Neural progenitor cell (in vitro differentiated cells): ENCODE measurements at regions not wholly inside any gene's neighbourhood (a gene's known extent, or its start where the extent isn't known, plus 50 kb on each side); places are given as distances from the start of the nearest gene placed in this dataset.

ENCODE experiments used
- DNase-seq: peaks from one replicate; pipeline ENCODE4 v3.0.0-alpha.2; 2016; ENCODE audit warnings: low spot score
- H2AFZ ChIP-seq: fragments of 200-600 bp; sonication (generic); replicated peaks from 2 replicates; pipeline ENCODE4 v1.6.1; 2016; ENCODE audit warnings: antibody characterized with exemption
- H3F3A ChIP-seq: fragments of 200-600 bp; sonication (generic); 2 replicates; pipeline ENCODE4 v1.6.1; 2016; ENCODE audit warnings: antibody characterized with exemption, low read depth
- H3K27ac ChIP-seq: fragments of 200-600 bp; sonication (generic); 2 replicates; pipeline ENCODE4 v1.5.1; 2016; ENCODE audit warnings: mild to moderate bottlenecking
- H3K27me3 ChIP-seq: fragments of 200-600 bp; sonication (generic); 2 replicates; pipeline ENCODE4 v1.6.1; 2016; ENCODE audit warnings: mild to moderate bottlenecking, moderate library complexity
- H3K36me3 ChIP-seq: fragments of 200-600 bp; sonication (generic); 2 replicates; pipeline ENCODE4 v1.5.1; 2016
- H3K4me1 ChIP-seq: fragments of 200-600 bp; sonication (generic); 2 replicates; pipeline ENCODE4 v1.6.1; 2016; ENCODE audit warnings: mixed run types
- H3K4me2 ChIP-seq: fragments of 200-600 bp; sonication (generic); 2 replicates; pipeline ENCODE4 v1.6.1; 2016
- H3K4me3 ChIP-seq: fragments of 200-600 bp; sonication (generic); 2 replicates; pipeline ENCODE4 v1.5.1; 2016
- H3K79me2 ChIP-seq: fragments of 200-600 bp; sonication (generic); 2 replicates; pipeline ENCODE4 v1.6.1; 2016; ENCODE audit warnings: low read depth
- H3K9ac ChIP-seq: fragments of 200-600 bp; sonication (generic); 2 replicates; pipeline ENCODE4 v1.6.1; 2016
- H3K9me3 ChIP-seq: fragments of 200-600 bp; sonication (generic); 2 replicates; pipeline ENCODE4 v1.5.1; 2016; ENCODE audit warnings: low read depth
- H4K20me1 ChIP-seq: fragments of 200-600 bp; sonication (generic); 2 replicates; pipeline ENCODE4 v1.6.1; 2016; ENCODE audit warnings: low read depth
- H3K27ac Mint-ChIP-seq: 3 replicates; pipeline ENCODE4 v1.8.0; 2021; ENCODE audit warnings: mixed read lengths
- H3K27me3 Mint-ChIP-seq: 2 replicates; pipeline ENCODE4 v1.8.0; 2022; ENCODE audit warnings: low read depth, mild to moderate bottlenecking, inconsistent platforms, moderate library complexity, mixed read lengths; ENCODE audit not compliant: insufficient read depth
- H3K36me3 Mint-ChIP-seq: 3 replicates; pipeline ENCODE4 v1.8.0; 2021; ENCODE audit warnings: mixed read lengths
- H3K4me1 Mint-ChIP-seq: 3 replicates; pipeline ENCODE4 v1.8.0; 2021; ENCODE audit warnings: mixed read lengths
- H3K4me3 Mint-ChIP-seq: 3 replicates; pipeline ENCODE4 v1.8.0; 2021; ENCODE audit warnings: mild to moderate bottlenecking, moderate library complexity, mixed read lengths
- H3K9me3 Mint-ChIP-seq: 3 replicates; pipeline ENCODE4 v1.8.0; 2020; ENCODE audit warnings: mixed read lengths
- CTCF ChIP-seq: fragments of 200-600 bp; sonication (generic); IDR thresholded peaks from 2 replicates; pipeline ENCODE4 v1.5.1; 2017; ENCODE audit warnings: antibody characterized with exemption, mild to moderate bottlenecking
- EZH2 ChIP-seq: fragments of 200-600 bp; sonication (generic); IDR thresholded peaks from 2 replicates; pipeline ENCODE4 v1.6.1; 2017; ENCODE audit warnings: antibody characterized with exemption, mild to moderate bottlenecking, moderate library complexity
- EZH2phosphoT487 ChIP-seq: fragments of 200-600 bp; sonication (generic); IDR thresholded peaks from 2 replicates; pipeline ENCODE4 v1.6.1; 2017; ENCODE audit warnings: antibody characterized with exemption

DNA sequence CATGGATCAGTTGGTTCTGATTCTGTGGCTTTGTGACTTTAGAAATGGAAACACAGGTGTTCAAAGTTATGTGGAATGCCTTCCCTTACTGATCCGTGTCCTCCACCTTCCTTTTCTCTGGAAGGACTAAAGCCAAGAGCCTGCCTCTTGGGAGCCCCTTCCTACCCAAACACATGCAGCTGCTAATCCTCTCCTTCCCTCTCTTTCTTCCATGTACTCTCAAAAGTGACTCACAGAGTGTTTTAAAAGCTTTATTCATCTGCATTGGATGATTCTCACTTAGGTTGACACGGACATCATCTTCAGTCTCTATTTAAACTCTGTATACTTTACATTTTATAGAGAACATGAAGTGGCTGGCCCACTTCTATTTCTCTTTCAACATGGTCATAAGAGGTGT lies 856.5 kb upstream of the ARPP21 start:
- H3K9me3 Mint-ChIP-seq: no peaks in the 10 kb centered on the region
- no peaks in the 10 kb centered on the region for H3K27me3 ChIP-seq
- no peak overlapping the region for H3K4me3 Mint-ChIP-seq
- no peaks in the 10 kb centered on the region for H3K79me2 ChIP-seq
- H3K27ac ChIP-seq: no peak overlapping the region
- no peak overlapping the region for H3K27ac Mint-ChIP-seq
- no peaks in the 10 kb centered on the region for H4K20me1 ChIP-seq
- H3K4me3 ChIP-seq: no peak overlapping the region
- peaks cover 3% of the 10 kb centered on the region for H3K27me3 Mint-ChIP-seq
- H2AFZ ChIP-seq: no peak overlapping the region
- H3F3A ChIP-seq: no peaks in the 10 kb centered on the region
- no peaks in the 10 kb centered on the region for H3K9me3 ChIP-seq
- no peaks in the 10 kb centered on the region for H3K4me1 ChIP-seq
- no peak overlapping the region for H3K9ac ChIP-seq
- H3K4me2 ChIP-seq: no peak overlapping the region
- DNase-seq: no peak
- no peaks in the 10 kb centered on the region for H3K36me3 Mint-ChIP-seq
- TF ChIP-seq EZH2: no peak
- TF ChIP-seq EZH2phosphoT487: no peak
- no peak for TF ChIP-seq CTCF
- peaks cover 4% of the 10 kb centered on the region for H3K4me1 Mint-ChIP-seq
- no peaks in the 10 kb centered on the region for H3K36me3 ChIP-seq

DNA sequence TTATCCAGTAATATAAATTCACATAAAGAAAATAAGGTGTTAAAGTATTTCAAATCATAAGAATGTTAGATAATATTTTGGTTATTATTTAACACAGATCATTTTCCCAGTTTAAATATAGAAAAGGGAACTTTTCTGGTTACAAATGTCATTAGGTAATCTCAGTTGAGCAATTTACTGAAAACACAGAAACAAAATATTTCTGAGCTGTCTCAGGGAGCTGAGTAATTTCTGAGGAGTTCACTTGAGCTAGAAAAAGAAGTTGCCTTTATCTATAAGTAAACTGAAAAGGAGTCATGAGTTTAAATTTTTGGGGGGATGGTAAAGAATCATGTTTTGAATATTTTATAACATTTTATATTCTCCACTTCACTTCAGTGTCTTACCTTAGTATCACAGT lies 855.4 kb upstream of the ARPP21 start:
- Mint-ChIP-seq H3K36me3 (no peaks in the 10 kb centered on the region), H3K27me3 (peaks cover 3% of the 10 kb centered on the region), H3K4me1 (peaks cover 4% of the 10 kb centered on the region), H3K4me3 (no peak overlapping the region), H3K27ac (no peak overlapping the region), H3K9me3 (no peaks in the 10 kb centered on the region)
- no peaks in the 10 kb centered on the region for H3K9me3 ChIP-seq
- H3K27ac ChIP-seq: no peak overlapping the region
- no peak for TF ChIP-seq EZH2phosphoT487
- no peak for TF ChIP-seq EZH2
- no peak for TF ChIP-seq CTCF
- H3K4me2 ChIP-seq: no peak overlapping the region
- H3K4me1 ChIP-seq: no peaks in the 10 kb centered on the region
- H3K79me2 ChIP-seq: no peaks in the 10 kb centered on the region
- H3F3A ChIP-seq: no peaks in the 10 kb centered on the region
- H3K36me3 ChIP-seq: no peaks in the 10 kb centered on the region
- no peak overlapping the region for H3K4me3 ChIP-seq
- no peak overlapping the region for H3K9ac ChIP-seq
- no peaks in the 10 kb centered on the region for H3K27me3 ChIP-seq
- DNase-seq: no peak
- no peak overlapping the region for H2AFZ ChIP-seq
- H4K20me1 ChIP-seq: no peaks in the 10 kb centered on the region

GRCh38 chr3:34793057-34793456 lies 846.3 kb upstream of the ARPP21 start:
- Histone ChIP-seq H3K4me1 (no peaks in the 10 kb centered on the region), H3K36me3 (no peaks in the 10 kb centered on the region), H3K4me2 (no peak overlapping the region), H3K4me3 (no peak overlapping the region), H3F3A (no peaks in the 10 kb centered on the region), H4K20me1 (no peaks in the 10 kb centered on the region), H3K9ac (no peak overlapping the region), H3K79me2 (no peaks in the 10 kb centered on the region), H3K9me3 (no peaks in the 10 kb centered on the region), H2AFZ (no peak overlapping the region), H3K27me3 (no peaks in the 10 kb centered on the region), H3K27ac (no peak overlapping the region)
- no peaks in the 10 kb centered on the region for H3K36me3 Mint-ChIP-seq
- no peak for DNase-seq
- TF ChIP-seq EZH2 (no peak), CTCF (no peak), EZH2phosphoT487 (no peak)
- no peak overlapping the region for H3K4me3 Mint-ChIP-seq
- H3K27me3 Mint-ChIP-seq: peaks cover 2% of the 10 kb centered on the region
- no peaks in the 10 kb centered on the region for H3K4me1 Mint-ChIP-seq
- H3K27ac Mint-ChIP-seq: no peak overlapping the region
- no peaks in the 10 kb centered on the region for H3K9me3 Mint-ChIP-seq

- no peak overlapping the region for H3K27ac ChIP-seq
- peaks cover 8% of the 10 kb centered on the region for H3K9me3 Mint-ChIP-seq
- H3K27me3 Mint-ChIP-seq: no peaks in the 10 kb centered on the region
- H3K4me1 Mint-ChIP-seq: peaks cover 4% of the 10 kb centered on the region
- no peaks in the 10 kb centered on the region for H3K9me3 ChIP-seq
- H3K9ac ChIP-seq: no peak overlapping the region
- no peaks in the 10 kb centered on the region for H4K20me1 ChIP-seq
- H3K4me2 ChIP-seq: no peak overlapping the region
- peaks cover 9% of the 10 kb centered on the region for H3K4me1 ChIP-seq
- H2AFZ ChIP-seq: no peak overlapping the region
- H3K4me3 ChIP-seq: no peak overlapping the region
- H3K27ac Mint-ChIP-seq: no peak overlapping the region
- H3K4me3 Mint-ChIP-seq: no peak overlapping the region
- H3K36me3 ChIP-seq: no peaks in the 10 kb centered on the region
- TF ChIP-seq EZH2phosphoT487: no peak
- no peak for TF ChIP-seq CTCF
- no peak for TF ChIP-seq EZH2
- no peaks in the 10 kb centered on the region for H3K79me2 ChIP-seq
- peak; percentile 9 for DNase-seq
- H3K27me3 ChIP-seq: no peaks in the 10 kb centered on the region
- no peaks in the 10 kb centered on the region for H3K36me3 Mint-ChIP-seq
- H3F3A ChIP-seq: no peaks in the 10 kb centered on the region
Observed at GRCh38 chr3:34807611-34808010, 831.7 kb upstream of the ARPP21 start.
